ENCODE measurements at regions not wholly inside any gene's neighbourhood (a gene's known extent, or its start where the extent isn't known, plus 50 kb on each side); places are given as distances from the start of the nearest gene placed in this dataset.

DNA sequence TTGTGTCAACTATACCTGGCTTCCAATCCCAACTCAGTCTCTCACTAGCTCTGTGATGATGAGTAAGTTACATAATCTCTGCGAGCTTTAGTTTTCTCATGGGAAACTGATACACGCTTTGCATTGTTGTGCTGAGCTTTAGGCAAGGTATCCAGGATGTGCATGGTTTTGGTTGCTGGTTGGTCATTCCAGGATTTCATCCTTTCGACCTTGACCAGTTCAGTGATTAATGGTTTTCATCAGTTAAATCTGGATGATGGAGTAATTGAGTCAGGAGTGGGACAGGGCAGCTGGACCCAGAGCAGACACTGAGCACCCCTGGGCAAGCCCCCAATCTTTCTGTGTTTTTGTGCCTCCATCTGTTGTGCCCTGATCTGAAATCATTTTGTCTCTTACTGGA lies 417.3 kb upstream of the CADM1 start:
- TF ChIP-seq, protein P1, sequence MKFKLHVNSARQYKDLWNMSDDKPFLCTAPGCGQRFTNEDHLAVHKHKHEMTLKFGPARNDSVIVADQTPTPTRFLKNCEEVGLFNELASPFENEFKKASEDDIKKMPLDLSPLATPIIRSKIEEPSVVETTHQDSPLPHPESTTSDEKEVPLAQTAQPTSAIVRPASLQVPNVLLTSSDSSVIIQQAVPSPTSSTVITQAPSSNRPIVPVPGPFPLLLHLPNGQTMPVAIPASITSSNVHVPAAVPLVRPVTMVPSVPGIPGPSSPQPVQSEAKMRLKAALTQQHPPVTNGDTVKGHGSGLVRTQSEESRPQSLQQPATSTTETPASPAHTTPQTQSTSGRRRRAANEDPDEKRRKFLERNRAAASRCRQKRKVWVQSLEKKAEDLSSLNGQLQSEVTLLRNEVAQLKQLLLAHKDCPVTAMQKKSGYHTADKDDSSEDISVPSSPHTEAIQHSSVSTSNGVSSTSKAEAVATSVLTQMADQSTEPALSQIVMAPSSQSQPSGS (CRISPR knock-in tag; IDR thresholded peaks at IDR 0.05), result no peak
- no peak for TF ChIP-seq SMYD3 (CRISPR knock-in tag; IDR thresholded peaks at IDR 0.05)
- no peak for TF ChIP-seq CHD4 (IDR thresholded peaks at IDR 0.05; ENCODE audit: borderline replicate concordance, low read length)
- no peak for TF ChIP-seq U2AF1 (optimal IDR thresholded peaks at IDR 0.05; ENCODE audit: low read depth, low read length)
- TF ChIP-seq, protein P2, sequence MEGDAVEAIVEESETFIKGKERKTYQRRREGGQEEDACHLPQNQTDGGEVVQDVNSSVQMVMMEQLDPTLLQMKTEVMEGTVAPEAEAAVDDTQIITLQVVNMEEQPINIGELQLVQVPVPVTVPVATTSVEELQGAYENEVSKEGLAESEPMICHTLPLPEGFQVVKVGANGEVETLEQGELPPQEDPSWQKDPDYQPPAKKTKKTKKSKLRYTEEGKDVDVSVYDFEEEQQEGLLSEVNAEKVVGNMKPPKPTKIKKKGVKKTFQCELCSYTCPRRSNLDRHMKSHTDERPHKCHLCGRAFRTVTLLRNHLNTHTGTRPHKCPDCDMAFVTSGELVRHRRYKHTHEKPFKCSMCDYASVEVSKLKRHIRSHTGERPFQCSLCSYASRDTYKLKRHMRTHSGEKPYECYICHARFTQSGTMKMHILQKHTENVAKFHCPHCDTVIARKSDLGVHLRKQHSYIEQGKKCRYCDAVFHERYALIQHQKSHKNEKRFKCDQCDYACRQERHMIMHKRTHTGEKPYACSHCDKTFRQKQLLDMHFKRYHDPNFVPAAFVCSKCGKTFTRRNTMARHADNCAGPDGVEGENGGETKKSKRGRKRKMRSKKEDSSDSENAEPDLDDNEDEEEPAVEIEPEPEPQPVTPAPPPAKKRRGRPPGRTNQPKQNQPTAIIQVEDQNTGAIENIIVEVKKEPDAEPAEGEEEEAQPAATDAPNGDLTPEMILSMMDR (CRISPR knock-in tag; IDR thresholded peaks at IDR 0.05), result no peak
- no peak for TF ChIP-seq ZNF670 (CRISPR knock-in tag; IDR thresholded peaks at IDR 0.05; ENCODE audit: borderline replicate concordance)
- no peak for TF ChIP-seq ZNF567 (CRISPR knock-in tag; IDR thresholded peaks at IDR 0.05; ENCODE audit: borderline replicate concordance)
- no peak for TF ChIP-seq ZNF83 (CRISPR knock-in tag; IDR thresholded peaks at IDR 0.05; ENCODE audit: borderline replicate concordance)
- TF ChIP-seq ARID2 (CRISPR knock-in tag; IDR thresholded peaks at IDR 0.05; ENCODE audit: borderline replicate concordance), result no peak
- no peak for TF ChIP-seq RAD21 (CRISPR knock-in tag; IDR thresholded peaks at IDR 0.05)

Data from HepG2 (cell line).